Neural cell (in vitro differentiated cells): ENCODE measurements at regions not wholly inside any gene's neighbourhood (a gene's known extent, or its start where the extent isn't known, plus 50 kb on each side); places are given as distances from the start of the nearest gene placed in this dataset.

Experiments used
- CTCF ChIP-seq: fragments of 450-650 bp; IDR thresholded peaks from 2 replicates; pipeline ENCODE4 v1.5.1; 2014; ENCODE audit warnings: antibody characterized with exemption, mild to moderate bottlenecking, moderate library complexity; ENCODE audit not compliant: poor library complexity, severe bottlenecking
- EP300 ChIP-seq: fragments of 450-650 bp; conservative IDR thresholded peaks from 2 replicates; pipeline ENCODE4 v1.6.1; 2014; ENCODE audit warnings: antibody characterized with exemption, mild to moderate bottlenecking, moderate library complexity; ENCODE audit not compliant: poor library complexity, severe bottlenecking
- EZH2 ChIP-seq: fragments of 200-600, 300-800 bp; shearing (Covaris generic), sonication (generic); IDR thresholded peaks from 2 replicates; pipeline ENCODE4 v1.6.1; 2014; ENCODE audit warnings: antibody characterized with exemption, low read length, borderline replicate concordance, mild to moderate bottlenecking; ENCODE audit not compliant: insufficient read depth, poor library complexity, severe bottlenecking
- SMC3 ChIP-seq: fragments of 450-650 bp; conservative IDR thresholded peaks from 2 replicates; pipeline ENCODE4 v1.6.1; 2014; ENCODE audit warnings: antibody characterized with exemption, mild to moderate bottlenecking, moderate library complexity; ENCODE audit not compliant: poor library complexity

- TF ChIP-seq EP300 = no peak
- TF ChIP-seq CTCF = no peak
- no peak for TF ChIP-seq SMC3
- TF ChIP-seq EZH2 = no peak
Observed at GRCh38 chr21:28439788-28440187, 552.9 kb downstream of the LTN1 start.
